KMS-11 (cell line): ENCODE measurements at regions not wholly inside any gene's neighbourhood (a gene's known extent, or its start where the extent isn't known, plus 50 kb on each side); places are given as distances from the start of the nearest gene placed in this dataset.

Source experiments
- H2AFZ ChIP-seq: fragments of 200-600 bp; sonication (generic); 2 replicates; pipeline ENCODE4 v1.6.1; 2016; ENCODE audit warnings: antibody characterized with exemption, mixed run types, low read depth
- H3K27ac ChIP-seq: fragments of 200-600 bp; sonication (generic); 2 replicates; pipeline ENCODE4 v1.6.1; 2016; ENCODE audit warnings: mild to moderate bottlenecking, mixed run types
- H3K27me3 ChIP-seq: fragments of 200-600 bp; sonication (generic); 2 replicates; pipeline ENCODE4 v1.6.1; 2017; ENCODE audit warnings: mild to moderate bottlenecking, low read depth, mixed run types, moderate library complexity; ENCODE audit not compliant: insufficient read depth
- H3K36me3 ChIP-seq: fragments of 200-600 bp; sonication (generic); 2 replicates; pipeline ENCODE4 v1.6.1; 2017; ENCODE audit warnings: mild to moderate bottlenecking, mixed run types; ENCODE audit not compliant: insufficient read depth
- H3K4me1 ChIP-seq: fragments of 200-600 bp; sonication (generic); 2 replicates; pipeline ENCODE4 v1.6.1; 2016; ENCODE audit warnings: mild to moderate bottlenecking, low read depth, mixed run types; ENCODE audit not compliant: poor library complexity, severe bottlenecking
- H3K4me2 ChIP-seq: fragments of 200-600 bp; sonication (generic); 2 replicates; pipeline ENCODE4 v1.7.0; 2016; ENCODE audit warnings: mild to moderate bottlenecking, mixed run types
- H3K4me3 ChIP-seq: fragments of 200-600 bp; sonication (generic); IDR thresholded peaks from 2 replicates; pipeline ENCODE4 v1.6.1; 2017; ENCODE audit warnings: low read depth, low read length, mixed read lengths; ENCODE audit not compliant: insufficient read depth
- H3K79me2 ChIP-seq: fragments of 200-600 bp; sonication (generic); 2 replicates; pipeline ENCODE4 v1.6.1; 2016; ENCODE audit warnings: low read depth, mixed run types; ENCODE audit not compliant: insufficient read depth
- H3K9ac ChIP-seq: fragments of 200-600 bp; sonication (generic); 2 replicates; pipeline ENCODE4 v1.6.1; 2016; ENCODE audit warnings: mild to moderate bottlenecking, mixed run types
- H4K20me1 ChIP-seq: fragments of 200-600 bp; sonication (generic); 2 replicates; pipeline ENCODE4 v1.6.1; 2016; ENCODE audit warnings: mild to moderate bottlenecking, mixed run types; ENCODE audit not compliant: insufficient read depth
- TF ChIP-seq, protein P1 (sequence below): fragments of 200-600 bp; sonication (generic); conservative IDR thresholded peaks from 2 replicates; pipeline ENCODE4 v1.6.1; 2017; ENCODE audit warnings: low read depth, mild to moderate bottlenecking, antibody characterized with exemption, low read length, moderate library complexity, mixed read lengths

DNA sequence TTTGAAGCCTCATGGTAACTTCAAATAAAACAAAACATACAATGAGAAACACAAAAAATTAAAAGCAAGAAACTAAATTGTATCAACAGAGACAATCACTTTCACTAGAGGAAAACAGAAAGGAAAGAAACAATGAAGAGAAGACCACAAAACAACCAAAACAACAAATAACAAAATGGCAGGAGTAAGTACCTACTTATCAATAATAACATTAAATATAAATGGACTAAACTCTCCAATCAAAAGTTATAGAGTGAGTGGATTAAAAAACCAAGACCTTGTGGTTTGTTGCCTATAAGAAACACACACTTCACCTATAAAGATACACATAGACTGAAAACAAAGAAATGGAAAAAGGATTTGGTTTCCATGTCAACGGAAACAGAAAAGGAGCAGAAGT is 830.1 kb upstream of the TMEFF2 start:
- Histone ChIP-seq H3K4me2 (no peak overlapping the region), H3K4me3 (no peak overlapping the region)

DNA sequence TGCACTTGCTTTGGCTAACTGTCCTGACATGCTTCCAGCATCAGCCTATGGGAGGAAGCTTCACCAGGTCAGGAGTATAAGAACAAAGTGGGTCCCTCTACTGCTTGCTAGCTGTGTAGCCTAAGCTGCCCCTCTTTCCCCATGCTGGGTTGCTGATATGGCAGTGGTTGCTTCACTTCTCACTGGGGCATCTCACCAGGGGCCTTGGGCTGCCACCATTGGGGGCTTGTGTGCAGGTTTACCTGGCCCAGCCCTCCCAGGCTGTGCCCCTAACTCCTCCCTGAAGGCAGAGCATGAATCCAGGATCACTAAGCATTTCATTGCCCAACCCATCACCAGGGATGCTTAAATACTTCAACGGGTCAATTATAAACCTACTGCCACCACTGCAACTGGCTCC is 817.1 kb upstream of the TMEFF2 start:
- TF ChIP-seq, protein P1, sequence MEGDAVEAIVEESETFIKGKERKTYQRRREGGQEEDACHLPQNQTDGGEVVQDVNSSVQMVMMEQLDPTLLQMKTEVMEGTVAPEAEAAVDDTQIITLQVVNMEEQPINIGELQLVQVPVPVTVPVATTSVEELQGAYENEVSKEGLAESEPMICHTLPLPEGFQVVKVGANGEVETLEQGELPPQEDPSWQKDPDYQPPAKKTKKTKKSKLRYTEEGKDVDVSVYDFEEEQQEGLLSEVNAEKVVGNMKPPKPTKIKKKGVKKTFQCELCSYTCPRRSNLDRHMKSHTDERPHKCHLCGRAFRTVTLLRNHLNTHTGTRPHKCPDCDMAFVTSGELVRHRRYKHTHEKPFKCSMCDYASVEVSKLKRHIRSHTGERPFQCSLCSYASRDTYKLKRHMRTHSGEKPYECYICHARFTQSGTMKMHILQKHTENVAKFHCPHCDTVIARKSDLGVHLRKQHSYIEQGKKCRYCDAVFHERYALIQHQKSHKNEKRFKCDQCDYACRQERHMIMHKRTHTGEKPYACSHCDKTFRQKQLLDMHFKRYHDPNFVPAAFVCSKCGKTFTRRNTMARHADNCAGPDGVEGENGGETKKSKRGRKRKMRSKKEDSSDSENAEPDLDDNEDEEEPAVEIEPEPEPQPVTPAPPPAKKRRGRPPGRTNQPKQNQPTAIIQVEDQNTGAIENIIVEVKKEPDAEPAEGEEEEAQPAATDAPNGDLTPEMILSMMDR, result no peak
- Histone ChIP-seq H3K4me2 (no peak overlapping the region), H3K79me2 (no peaks in the 10 kb centered on the region), H3K36me3 (no peaks in the 10 kb centered on the region), H3K4me1 (no peaks in the 10 kb centered on the region), H3K9ac (no peak overlapping the region), H2AFZ (no peak overlapping the region), H3K27ac (no peak overlapping the region), H4K20me1 (no peaks in the 10 kb centered on the region), H3K27me3 (no peaks in the 10 kb centered on the region), H3K4me3 (no peak overlapping the region)

More for the DNA sequence above, 830.1 kb upstream of the TMEFF2 start:
- H3K27ac ChIP-seq, result no peak overlapping the region
- no peaks in the 10 kb centered on the region for H3K27me3 ChIP-seq
- H3K4me1 ChIP-seq, result no peaks in the 10 kb centered on the region
- no peaks in the 10 kb centered on the region for H3K36me3 ChIP-seq
- no peak overlapping the region for H2AFZ ChIP-seq
- TF ChIP-seq, protein P1, result no peak
- no peak overlapping the region for H3K9ac ChIP-seq
- no peaks in the 10 kb centered on the region for H3K79me2 ChIP-seq
- H4K20me1 ChIP-seq, result no peaks in the 10 kb centered on the region

DNA sequence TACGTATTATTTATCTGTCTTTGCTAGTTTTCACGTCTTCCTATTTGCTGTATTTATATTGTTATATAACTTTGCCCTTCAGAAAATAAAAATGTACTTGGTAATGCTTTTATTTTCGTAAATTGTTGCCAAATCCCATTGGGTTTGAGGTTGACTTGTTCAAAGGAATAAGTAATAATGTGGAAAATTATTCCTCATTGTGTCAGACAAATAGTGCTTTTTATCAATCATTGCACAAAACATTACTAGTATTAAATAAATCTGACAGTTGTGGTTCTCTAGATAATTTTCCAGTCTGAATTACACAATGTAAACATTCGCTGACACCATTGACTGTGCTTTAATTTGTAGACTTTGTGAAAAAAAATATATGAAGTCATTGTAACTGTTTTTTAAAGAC is 798.3 kb upstream of the TMEFF2 start:
- TF ChIP-seq, protein P1, result no peak
- H2AFZ ChIP-seq, result no peak overlapping the region
- H3K36me3 ChIP-seq, result no peaks in the 10 kb centered on the region
- H3K4me1 ChIP-seq, result no peaks in the 10 kb centered on the region
- H3K9ac ChIP-seq, result no peak overlapping the region
- no peak overlapping the region for H3K4me3 ChIP-seq
- no peaks in the 10 kb centered on the region for H3K27me3 ChIP-seq
- H3K27ac ChIP-seq, result no peak overlapping the region
- no peaks in the 10 kb centered on the region for H3K79me2 ChIP-seq
- H4K20me1 ChIP-seq, result no peaks in the 10 kb centered on the region
- H3K4me2 ChIP-seq, result no peak overlapping the region

DNA sequence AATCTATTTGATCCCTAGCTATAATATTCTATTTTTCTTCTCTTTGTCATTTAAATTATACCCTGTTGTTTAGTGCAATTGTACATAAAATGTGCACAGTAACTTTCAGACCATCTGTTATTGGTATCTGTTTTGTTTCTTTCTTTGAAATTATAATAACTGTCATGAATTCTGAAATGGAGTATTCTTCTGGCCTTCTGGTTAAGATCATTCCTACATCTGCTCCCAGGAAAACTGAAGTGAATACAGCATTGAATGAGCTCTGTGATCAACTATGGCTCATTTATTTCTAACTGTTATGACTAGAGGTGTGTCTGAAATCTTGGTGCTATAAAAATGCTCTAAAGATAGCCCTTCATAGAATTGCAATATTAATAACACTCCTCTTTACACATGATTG is 788.4 kb upstream of the TMEFF2 start:
- H3K79me2 ChIP-seq, result no peaks in the 10 kb centered on the region
- TF ChIP-seq, protein P1, result no peak
- H2AFZ ChIP-seq, result no peak overlapping the region
- H3K9ac ChIP-seq, result no peak overlapping the region
- no peaks in the 10 kb centered on the region for H4K20me1 ChIP-seq
- H3K4me2 ChIP-seq, result no peak overlapping the region
- H3K27me3 ChIP-seq, result no peaks in the 10 kb centered on the region
- H3K4me1 ChIP-seq, result no peaks in the 10 kb centered on the region
- H3K36me3 ChIP-seq, result no peaks in the 10 kb centered on the region
- no peak overlapping the region for H3K4me3 ChIP-seq
- H3K27ac ChIP-seq, result no peak overlapping the region
